ENCODE measurements at regions not wholly inside any gene's neighbourhood (a gene's known extent, or its start where the extent isn't known, plus 50 kb on each side); places are given as distances from the start of the nearest gene placed in this dataset.

- no peak overlapping the region for H3K27ac ChIP-seq
- DNase-seq: peak in 2 of 4 donors; percentile 72 to 78
- peaks cover 0 to 15% of the 10 kb centered on the region in 2 donors for H3K9me3 ChIP-seq
- H3K27me3 ChIP-seq: no peaks in the 10 kb centered on the region
- intact Hi-C loops (cut with DNase I): no loop called here
- peaks cover 5 to 12% of the 10 kb centered on the region in 2 donors for H3K4me1 ChIP-seq
- no peak for TF ChIP-seq CTCF (IDR thresholded peaks at IDR 0.05)
- no peak for ATAC-seq
- H3K4me3 ChIP-seq: no peak overlapping the region
- no peaks in the 10 kb centered on the region for H3K36me3 ChIP-seq
These were observed 817.4 kb upstream of the ACVR2A start for GRCh38 chr2:147027436-147027835.

GRCh38 chr2:147026664-147027295, 818.0 kb upstream of the ACVR2A start:
- Histone ChIP-seq H3K27ac (peak overlapping the region; percentile 33 to 46), H3K4me3 (no peak overlapping the region), H3K9me3 (peaks cover 0 to 19% of the 10 kb centered on the region in 2 donors), H3K36me3 (no peaks in the 10 kb centered on the region), H3K4me1 (peaks cover 5 to 12% of the 10 kb centered on the region in 2 donors), H3K27me3 (no peaks in the 10 kb centered on the region)
- no peak for TF ChIP-seq CTCF (IDR thresholded peaks at IDR 0.05)
- ATAC-seq: peak; percentile 48
- intact Hi-C loops (cut with DNase I): no loop called here
- DNase-seq: no peak

GRCh38 chr2:147025646-147026585, 818.9 kb upstream of the ACVR2A start:
- no peak for TF ChIP-seq CTCF (IDR thresholded peaks at IDR 0.05)
- Histone ChIP-seq H3K4me1 (peaks cover 5 to 12% of the 10 kb centered on the region in 2 donors), H3K36me3 (no peaks in the 10 kb centered on the region), H3K27ac (peak overlapping the region; percentile 46 to 48), H3K4me3 (no peak overlapping the region), H3K9me3 (peaks cover 0 to 19% of the 10 kb centered on the region in 2 donors), H3K27me3 (no peaks in the 10 kb centered on the region)
- DNase-seq (peak in 2 of 4 donors; percentile 71 to 76), ATAC-seq (peak; percentile 50)
- intact Hi-C loops (cut with DNase I): no loop called here

GRCh38 chr2:147019311-147019710, 825.5 kb upstream of the ACVR2A start:
- Histone ChIP-seq H3K9me3 (peaks cover 0 to 19% of the 10 kb centered on the region in 2 donors), H3K27me3 (no peaks in the 10 kb centered on the region), H3K27ac (no peak overlapping the region), H3K4me3 (no peak overlapping the region), H3K4me1 (no peaks in the 10 kb centered on the region), H3K36me3 (no peaks in the 10 kb centered on the region)
- TF ChIP-seq CTCF (IDR thresholded peaks at IDR 0.05): no peak
- no peak for ATAC-seq
- intact Hi-C loops (cut with DNase I): no loop called here
- peak in 2 of 4 donors; percentile 33 to 37 for DNase-seq

Data from left lung (tissue), 4 donors.